Neural cell (in vitro differentiated cells): ENCODE measurements at regions not wholly inside any gene's neighbourhood (a gene's known extent, or its start where the extent isn't known, plus 50 kb on each side); places are given as distances from the start of the nearest gene placed in this dataset.

Experiments
- H2AFZ ChIP-seq: fragments of 200-600, 300-800 bp; sonication (generic), shearing (Covaris generic); 2 replicates; pipeline ENCODE4 v1.6.0; 2014; ENCODE audit warnings: low read depth, mild to moderate bottlenecking, antibody characterized with exemption, low read length, moderate library complexity
- H3F3A ChIP-seq: fragments of 200-600 bp; shearing (Covaris generic); 2 replicates; pipeline ENCODE4 v1.6.1; 2016; ENCODE audit warnings: mild to moderate bottlenecking, moderate library complexity, mixed read lengths, antibody characterized with exemption, low read length; ENCODE audit not compliant: insufficient read depth, poor library complexity, severe bottlenecking
- H3K27ac ChIP-seq: fragments of 200-600, 300-800 bp; sonication (generic), shearing (Covaris generic); 2 replicates; pipeline ENCODE4 v1.5.1; 2014; ENCODE audit warnings: mild to moderate bottlenecking, low read length, moderate library complexity
- H3K27me3 ChIP-seq: fragments of 300-800, 200-600 bp; sonication (generic), shearing (Covaris generic); 2 replicates; pipeline ENCODE4 v1.6.0; 2014; ENCODE audit warnings: mild to moderate bottlenecking, low read depth, low read length, moderate library complexity; ENCODE audit not compliant: insufficient read depth
- H3K36me3 ChIP-seq: fragments of 300-800, 200-600 bp; sonication (generic), shearing (Covaris generic); 2 replicates; pipeline ENCODE4 v1.5.1; 2014; ENCODE audit warnings: mild to moderate bottlenecking, antibody characterized with exemption, low read length, moderate library complexity; ENCODE audit not compliant: insufficient read depth
- H3K4me2 ChIP-seq: fragments of 300-800, 200-600 bp; sonication (generic), shearing (Covaris generic); 2 replicates; pipeline ENCODE4 v1.6.0; 2014; ENCODE audit warnings: mild to moderate bottlenecking, low read length
- H3K4me3 ChIP-seq: fragments of 300-800, 200-600 bp; sonication (generic), shearing (Covaris generic); 2 replicates; pipeline ENCODE4 v1.5.1; 2014; ENCODE audit warnings: mild to moderate bottlenecking, low read length, moderate library complexity
- H3K79me2 ChIP-seq: fragments of 200-600 bp; shearing (Covaris generic); replicated peaks from 2 replicates; pipeline ENCODE4 v1.6.0; 2014; ENCODE audit warnings: mild to moderate bottlenecking, low read length, moderate library complexity; ENCODE audit not compliant: insufficient read depth
- H3K9ac ChIP-seq: fragments of 300-800, 200-600 bp; sonication (generic), shearing (Covaris generic); 2 replicates; pipeline ENCODE4 v1.6.1; 2016; ENCODE audit warnings: mild to moderate bottlenecking, low read length, mixed read lengths
- H3K9me2 ChIP-seq: fragments of 200-600 bp; shearing (Covaris generic); 2 replicates; pipeline ENCODE4 v1.6.1; 2016; ENCODE audit warnings: mild to moderate bottlenecking, low read length, mixed read lengths; ENCODE audit not compliant: insufficient read depth
- H3K9me3 ChIP-seq: fragments of 200-600, 300-800 bp; sonication (generic), shearing (Covaris generic); 2 replicates; pipeline ENCODE4 v1.6.1; 2016; ENCODE audit warnings: mild to moderate bottlenecking, mixed run types, low read length, moderate library complexity, mixed read lengths
- H4K20me1 ChIP-seq: fragments of 200-600 bp; shearing (Covaris generic); 2 replicates; pipeline ENCODE4 v1.6.1; 2016; ENCODE audit warnings: mild to moderate bottlenecking, mixed run types; ENCODE audit not compliant: insufficient read depth
- CTCF ChIP-seq: fragments of 450-650 bp; IDR thresholded peaks from 2 replicates; pipeline ENCODE4 v1.5.1; 2014; ENCODE audit warnings: antibody characterized with exemption, mild to moderate bottlenecking, moderate library complexity; ENCODE audit not compliant: poor library complexity, severe bottlenecking
- EP300 ChIP-seq: fragments of 450-650 bp; conservative IDR thresholded peaks from 2 replicates; pipeline ENCODE4 v1.6.1; 2014; ENCODE audit warnings: antibody characterized with exemption, mild to moderate bottlenecking, moderate library complexity; ENCODE audit not compliant: poor library complexity, severe bottlenecking
- EZH2 ChIP-seq: fragments of 200-600, 300-800 bp; shearing (Covaris generic), sonication (generic); IDR thresholded peaks from 2 replicates; pipeline ENCODE4 v1.6.1; 2014; ENCODE audit warnings: antibody characterized with exemption, low read length, borderline replicate concordance, mild to moderate bottlenecking; ENCODE audit not compliant: insufficient read depth, poor library complexity, severe bottlenecking
- MXI1 ChIP-seq: fragments of 450-650 bp; conservative IDR thresholded peaks from 2 replicates; pipeline ENCODE4 v1.6.1; 2014; ENCODE audit warnings: antibody characterized with exemption, mild to moderate bottlenecking; ENCODE audit not compliant: poor library complexity, severe bottlenecking
- POLR2AphosphoS5 ChIP-seq: IDR thresholded peaks from 2 replicates; pipeline ENCODE4 v1.6.1; 2012
- RAD21 ChIP-seq: fragments of 450-650 bp; conservative IDR thresholded peaks from 2 replicates; pipeline ENCODE4 v1.6.1; 2014; ENCODE audit warnings: antibody characterized with exemption, mild to moderate bottlenecking, moderate library complexity
- SMC3 ChIP-seq: fragments of 450-650 bp; conservative IDR thresholded peaks from 2 replicates; pipeline ENCODE4 v1.6.1; 2014; ENCODE audit warnings: antibody characterized with exemption, mild to moderate bottlenecking, moderate library complexity; ENCODE audit not compliant: poor library complexity
- TF ChIP-seq, protein P1 (sequence below): IDR thresholded peaks from 2 replicates; pipeline ENCODE4 v1.6.1; 2012; ENCODE audit warnings: borderline replicate concordance

DNA sequence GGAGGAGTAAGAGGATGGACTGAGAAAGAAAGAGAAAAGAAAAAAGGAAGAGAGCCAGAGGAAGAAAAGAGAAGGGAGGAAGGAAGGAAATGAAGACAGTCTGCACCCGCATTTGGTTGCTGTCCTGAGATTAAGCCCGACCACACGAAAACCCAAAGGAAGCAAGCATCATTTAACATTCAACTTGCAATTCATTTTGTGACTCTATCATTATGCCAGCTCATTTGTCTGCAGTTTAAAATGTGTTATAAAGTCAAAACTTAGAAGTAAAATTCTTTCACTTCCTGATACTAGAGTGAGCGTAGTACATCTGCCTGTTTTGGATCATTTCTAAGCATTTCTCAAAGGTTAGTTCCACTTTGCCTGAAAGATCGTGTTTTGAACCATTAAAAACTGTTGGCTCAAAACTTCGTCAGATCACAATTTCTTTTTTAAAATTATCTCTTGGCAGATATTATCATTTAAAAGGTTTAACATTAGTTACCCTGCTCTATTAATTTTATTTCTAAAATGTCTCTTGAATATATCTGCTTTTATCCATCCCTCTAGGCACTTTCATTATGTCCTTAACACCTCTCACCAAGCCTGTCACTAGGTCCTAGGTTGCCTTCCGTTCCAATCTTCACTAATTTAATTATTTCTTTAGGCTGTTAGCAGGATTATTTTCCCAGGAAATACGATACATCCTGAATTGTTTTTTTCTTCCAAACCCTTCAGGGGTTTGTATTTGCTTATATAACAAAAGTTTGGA is 240.9 kb downstream of the TLE4 start:
- Histone ChIP-seq H3K36me3 (no peaks in the 10 kb centered on the region), H3K27me3 (no peaks in the 10 kb centered on the region), H3K79me2 (no peaks in the 10 kb centered on the region), H3K27ac (no peak overlapping the region), H3K4me2 (no peak overlapping the region), H3K4me3 (no peak overlapping the region), H3K9ac (no peak overlapping the region), H3F3A (no peaks in the 10 kb centered on the region), H3K9me3 (no peaks in the 10 kb centered on the region), H2AFZ (no peak overlapping the region), H3K9me2 (no peaks in the 10 kb centered on the region), H4K20me1 (no peaks in the 10 kb centered on the region)
- TF ChIP-seq, protein P1, sequence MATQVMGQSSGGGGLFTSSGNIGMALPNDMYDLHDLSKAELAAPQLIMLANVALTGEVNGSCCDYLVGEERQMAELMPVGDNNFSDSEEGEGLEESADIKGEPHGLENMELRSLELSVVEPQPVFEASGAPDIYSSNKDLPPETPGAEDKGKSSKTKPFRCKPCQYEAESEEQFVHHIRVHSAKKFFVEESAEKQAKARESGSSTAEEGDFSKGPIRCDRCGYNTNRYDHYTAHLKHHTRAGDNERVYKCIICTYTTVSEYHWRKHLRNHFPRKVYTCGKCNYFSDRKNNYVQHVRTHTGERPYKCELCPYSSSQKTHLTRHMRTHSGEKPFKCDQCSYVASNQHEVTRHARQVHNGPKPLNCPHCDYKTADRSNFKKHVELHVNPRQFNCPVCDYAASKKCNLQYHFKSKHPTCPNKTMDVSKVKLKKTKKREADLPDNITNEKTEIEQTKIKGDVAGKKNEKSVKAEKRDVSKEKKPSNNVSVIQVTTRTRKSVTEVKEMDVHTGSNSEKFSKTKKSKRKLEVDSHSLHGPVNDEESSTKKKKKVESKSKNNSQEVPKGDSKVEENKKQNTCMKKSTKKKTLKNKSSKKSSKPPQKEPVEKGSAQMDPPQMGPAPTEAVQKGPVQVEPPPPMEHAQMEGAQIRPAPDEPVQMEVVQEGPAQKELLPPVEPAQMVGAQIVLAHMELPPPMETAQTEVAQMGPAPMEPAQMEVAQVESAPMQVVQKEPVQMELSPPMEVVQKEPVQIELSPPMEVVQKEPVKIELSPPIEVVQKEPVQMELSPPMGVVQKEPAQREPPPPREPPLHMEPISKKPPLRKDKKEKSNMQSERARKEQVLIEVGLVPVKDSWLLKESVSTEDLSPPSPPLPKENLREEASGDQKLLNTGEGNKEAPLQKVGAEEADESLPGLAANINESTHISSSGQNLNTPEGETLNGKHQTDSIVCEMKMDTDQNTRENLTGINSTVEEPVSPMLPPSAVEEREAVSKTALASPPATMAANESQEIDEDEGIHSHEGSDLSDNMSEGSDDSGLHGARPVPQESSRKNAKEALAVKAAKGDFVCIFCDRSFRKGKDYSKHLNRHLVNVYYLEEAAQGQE: no peak
- TF ChIP-seq CTCF: no peak
- TF ChIP-seq POLR2AphosphoS5: no peak
- no peak for TF ChIP-seq SMC3
- TF ChIP-seq EZH2: no peak
- TF ChIP-seq MXI1: no peak
- no peak for TF ChIP-seq EP300

GRCh38 chr9:79812099-79812498 is 240.3 kb downstream of the TLE4 start:
- Histone ChIP-seq H3K4me3 (no peak overlapping the region), H3K9me2 (no peaks in the 10 kb centered on the region), H3K36me3 (no peaks in the 10 kb centered on the region), H3K9me3 (no peaks in the 10 kb centered on the region), H3K27ac (no peak overlapping the region), H3F3A (no peaks in the 10 kb centered on the region), H3K9ac (no peak overlapping the region), H4K20me1 (no peaks in the 10 kb centered on the region), H2AFZ (no peak overlapping the region), H3K4me2 (no peak overlapping the region), H3K79me2 (no peaks in the 10 kb centered on the region), H3K27me3 (no peaks in the 10 kb centered on the region)
- TF ChIP-seq POLR2AphosphoS5: no peak
- no peak for TF ChIP-seq MXI1
- no peak for TF ChIP-seq EZH2
- no peak for TF ChIP-seq RAD21
